Activated T-helper 1 cell treated with anti-CD3 and anti-CD28 coated beads, Interleukin-2, amount 50 U/mL, for 16 hours (primary cell): ENCODE measurements at regions not wholly inside any gene's neighbourhood (a gene's known extent, or its start where the extent isn't known, plus 50 kb on each side); places are given as distances from the start of the nearest gene placed in this dataset.

Experiments
- DNase-seq, 2 donors: peaks; one replicate each; pipeline ENCODE4 v3.0.0-alpha.2; 2020; ENCODE audit warnings: low read depth in 1 of 2, low spot score in 1 of 2

DNA sequence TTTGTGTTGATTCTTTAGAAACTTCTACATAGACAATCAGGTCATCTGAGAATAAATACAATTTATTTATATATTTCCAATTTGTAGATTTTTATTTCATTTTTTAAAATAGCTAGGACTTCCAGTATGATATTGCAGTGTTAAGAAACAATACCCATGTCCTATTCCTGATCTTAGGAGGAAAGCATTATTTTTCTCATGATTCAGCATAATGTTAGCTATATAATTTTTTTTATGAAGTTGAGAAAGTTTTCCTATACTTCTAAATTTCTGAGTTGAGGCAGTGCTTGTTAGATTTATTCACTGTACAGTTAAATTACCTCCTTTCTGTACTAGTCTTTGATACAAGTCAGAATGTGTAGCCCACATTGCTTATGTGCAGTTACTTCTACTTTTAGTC, 595.7 kb upstream of the HS6ST1 start:
- no peak for DNase-seq

DNA sequence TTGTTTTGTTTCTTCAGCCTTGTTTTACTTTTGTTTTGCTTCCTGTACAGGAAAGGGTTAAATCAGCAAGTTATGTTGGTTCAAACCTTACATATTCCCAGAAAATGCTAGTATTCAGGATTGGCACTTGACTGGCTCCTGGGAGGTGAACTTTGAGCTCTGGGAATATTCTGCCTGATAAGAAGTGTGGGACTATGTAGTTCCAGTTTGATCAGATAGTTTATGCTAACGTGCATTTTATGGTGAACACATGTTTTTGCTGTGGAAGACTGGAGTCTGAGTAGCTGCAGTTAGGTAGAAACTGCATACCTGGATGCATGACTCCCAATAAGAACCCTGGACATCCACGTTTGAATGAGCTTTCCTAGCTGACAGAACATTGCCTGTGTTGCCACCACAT, 603.1 kb upstream of the HS6ST1 start:
- no peak for DNase-seq

DNA sequence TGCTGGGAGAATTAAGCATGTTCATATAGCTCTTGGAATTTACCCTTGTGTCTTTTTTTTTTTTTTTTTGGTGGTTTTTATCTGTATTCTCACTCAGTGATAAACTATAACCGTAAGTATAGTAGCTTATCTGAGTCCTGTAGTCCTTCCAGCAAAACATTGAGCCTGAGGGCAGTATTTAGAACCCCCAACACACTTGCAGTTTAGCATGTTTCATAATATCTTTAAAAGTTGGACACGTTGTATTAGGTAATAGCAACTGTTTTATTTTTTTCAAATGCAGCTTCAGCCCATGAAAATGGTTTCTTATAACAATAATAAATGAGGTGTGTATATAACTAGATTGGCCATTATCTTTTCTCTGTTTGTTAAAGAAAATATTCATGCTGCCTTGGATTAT, 603.5 kb upstream of the HS6ST1 start:
- no peak for DNase-seq

DNA sequence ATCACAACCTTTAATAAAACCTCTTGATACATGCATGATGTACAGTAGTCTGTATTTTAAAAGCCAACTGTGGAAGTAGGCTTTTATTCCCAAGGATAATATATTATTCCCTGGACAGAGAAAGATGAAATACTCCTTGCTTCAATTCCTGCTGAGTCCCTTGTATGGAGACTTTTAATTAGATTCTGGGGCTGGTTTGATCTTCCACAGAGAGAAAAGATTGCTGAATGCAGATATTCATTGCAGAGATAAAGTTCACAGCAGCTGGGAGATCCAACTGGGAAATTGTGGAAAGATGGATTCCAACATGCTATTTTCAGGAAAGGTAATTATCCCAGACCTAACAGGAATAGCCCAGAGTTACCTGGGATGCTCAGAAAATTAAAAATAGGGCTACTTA, 607.0 kb upstream of the HS6ST1 start:
- no peak for DNase-seq

DNA sequence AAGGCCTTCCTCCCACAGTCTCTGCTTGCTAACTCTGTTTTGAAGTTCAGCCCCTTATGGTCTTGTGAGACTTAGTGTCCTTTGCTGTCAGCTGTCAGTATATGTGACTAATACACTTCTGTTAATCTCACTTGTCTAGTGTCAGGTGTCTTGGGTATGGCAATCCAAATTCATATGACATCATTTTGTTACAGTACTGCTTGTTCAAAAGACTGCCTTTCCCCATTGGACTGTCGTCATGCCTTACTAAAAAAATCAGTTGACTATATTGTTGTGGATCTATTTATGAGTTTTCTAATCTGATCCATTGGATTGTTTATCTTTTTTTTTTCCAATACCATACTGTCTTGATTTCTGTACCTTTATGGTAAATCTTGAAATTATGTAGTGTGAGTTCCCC, 611.4 kb upstream of the HS6ST1 start:
- DNase-seq, result no peak

DNA sequence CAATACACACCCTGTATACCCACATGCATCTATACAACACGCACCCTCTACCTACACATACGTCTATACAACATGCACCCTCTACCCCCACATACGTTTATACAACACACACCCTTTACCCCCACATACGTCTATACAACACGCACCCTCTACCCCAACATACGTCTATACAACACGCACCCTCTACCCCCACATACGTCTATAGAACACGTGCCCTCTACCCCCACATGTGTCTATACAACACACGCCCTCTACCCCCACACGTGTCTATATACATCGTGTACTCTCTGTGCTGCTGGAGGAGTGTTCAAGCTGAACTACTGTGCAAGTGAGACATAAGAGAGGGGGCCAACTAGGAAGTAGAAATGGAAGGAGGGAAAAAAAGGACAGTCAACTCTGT, 621.7 kb upstream of the HS6ST1 start:
- no peak for DNase-seq

DNA sequence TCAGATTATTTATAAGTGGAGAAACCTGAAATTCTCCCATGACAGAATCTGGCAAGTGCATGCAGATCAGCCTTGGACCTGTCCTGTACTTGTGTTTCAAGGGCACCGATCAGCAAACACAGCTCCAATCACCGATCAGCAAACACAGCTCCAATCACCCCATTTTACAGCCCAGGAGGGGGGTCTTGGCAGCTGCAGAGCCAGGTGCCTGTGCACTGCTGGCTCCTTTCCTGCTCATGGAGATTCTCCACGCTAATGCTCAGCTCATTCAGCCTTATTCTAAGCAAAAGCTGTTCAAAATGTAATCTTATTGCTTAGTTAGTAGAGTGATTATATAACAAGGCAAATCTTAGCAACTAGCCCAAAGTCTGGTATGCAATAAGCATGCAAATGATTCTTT, 623.1 kb upstream of the HS6ST1 start:
- DNase-seq, result no peak

DNA sequence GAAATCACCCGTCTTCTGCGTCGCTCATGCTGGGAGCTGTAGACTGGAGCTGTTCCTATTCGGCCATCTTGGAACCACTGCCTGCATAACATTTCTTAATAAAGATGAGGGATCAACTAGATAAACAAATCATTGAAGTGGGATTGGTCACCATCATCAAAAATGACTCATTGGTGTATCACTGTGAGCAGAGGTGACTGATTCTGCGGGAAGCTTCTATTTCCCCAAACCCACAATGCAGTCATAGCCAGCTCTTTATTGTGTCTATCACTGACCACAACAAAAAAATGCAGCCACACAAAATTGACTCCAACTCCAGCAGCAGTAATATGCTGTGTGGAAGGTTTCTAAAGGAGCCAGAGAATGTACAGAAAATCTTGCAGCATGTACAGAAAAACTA, 630.7 kb upstream of the HS6ST1 start:
- no peak for DNase-seq

DNA sequence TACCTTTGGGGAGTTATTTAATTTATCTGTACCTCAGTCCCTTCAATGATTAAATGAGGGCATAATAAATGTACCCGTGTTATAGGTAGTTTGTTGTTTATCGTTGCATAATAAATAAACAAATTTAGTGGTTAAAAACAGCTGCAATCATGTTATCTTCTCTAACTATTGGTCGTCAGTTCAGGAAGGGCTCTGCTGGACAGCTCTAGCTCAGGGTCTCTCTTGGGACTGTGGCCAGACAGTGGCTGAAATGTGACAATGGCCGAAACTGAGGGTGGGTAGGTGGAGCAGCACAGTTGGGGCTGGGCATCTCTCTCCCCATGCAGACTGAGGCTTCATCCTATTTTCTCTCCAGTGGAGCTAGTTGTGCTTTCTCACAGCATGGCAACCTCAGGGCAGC, 632.1 kb upstream of the HS6ST1 start:
- no peak for DNase-seq

DNA sequence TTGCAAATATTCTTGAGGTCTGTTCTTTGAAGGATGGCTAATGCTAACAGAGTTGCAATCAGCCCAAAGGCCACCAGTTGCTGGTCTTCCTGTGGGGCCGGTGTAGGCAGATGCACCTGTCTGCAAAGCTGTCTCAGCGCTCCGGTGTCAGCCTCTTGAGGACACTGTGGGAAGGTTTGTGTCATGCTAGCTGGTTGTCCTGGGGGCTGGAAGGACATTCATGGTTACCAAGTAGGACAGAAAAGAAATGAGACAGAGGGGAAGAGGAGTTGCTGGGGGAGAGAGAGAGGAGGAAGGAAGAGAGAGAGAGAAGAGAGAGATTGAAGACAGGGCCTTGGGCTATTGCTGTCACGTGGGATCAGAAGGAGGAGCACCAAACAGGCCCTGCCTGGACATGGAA, 639.6 kb upstream of the HS6ST1 start:
- DNase-seq, result no peak

DNA sequence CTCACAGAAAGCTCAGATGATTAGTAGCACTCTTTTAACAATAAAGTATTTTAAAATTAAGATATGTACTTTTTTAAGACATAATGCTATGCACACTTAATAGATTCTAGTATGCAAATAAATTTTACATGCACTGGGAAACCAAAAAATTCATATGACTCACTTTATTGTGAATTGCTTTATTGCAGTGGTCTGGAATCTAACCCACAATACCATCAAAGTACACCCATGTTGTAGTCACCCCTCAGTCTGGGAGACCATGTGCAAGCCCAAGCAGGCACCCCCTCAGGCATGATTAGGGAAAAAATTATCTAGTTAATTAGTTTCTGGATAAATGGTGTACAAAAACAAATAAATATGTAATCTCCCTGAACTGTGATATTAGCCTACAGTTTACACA, 649.0 kb upstream of the HS6ST1 start:
- DNase-seq, result no peak

DNA sequence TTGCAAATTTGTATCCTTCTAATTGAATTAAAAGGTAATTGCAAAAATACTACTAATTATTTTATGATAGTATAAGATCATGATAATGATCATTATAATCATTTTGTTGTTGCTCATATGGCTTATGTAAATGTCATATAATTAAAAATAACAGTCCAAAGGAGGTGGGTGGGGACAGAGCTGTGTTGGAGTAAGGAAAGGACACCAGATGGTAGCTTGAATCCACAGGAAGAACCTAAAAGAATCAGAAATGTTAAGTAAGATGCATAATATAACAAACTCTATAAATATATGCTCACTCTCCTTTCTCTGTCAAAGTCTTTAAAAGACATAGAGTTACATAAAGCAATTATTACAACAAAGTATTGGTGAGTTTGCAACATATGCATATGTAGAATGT, 650.7 kb upstream of the HS6ST1 start:
- no peak for DNase-seq

DNA sequence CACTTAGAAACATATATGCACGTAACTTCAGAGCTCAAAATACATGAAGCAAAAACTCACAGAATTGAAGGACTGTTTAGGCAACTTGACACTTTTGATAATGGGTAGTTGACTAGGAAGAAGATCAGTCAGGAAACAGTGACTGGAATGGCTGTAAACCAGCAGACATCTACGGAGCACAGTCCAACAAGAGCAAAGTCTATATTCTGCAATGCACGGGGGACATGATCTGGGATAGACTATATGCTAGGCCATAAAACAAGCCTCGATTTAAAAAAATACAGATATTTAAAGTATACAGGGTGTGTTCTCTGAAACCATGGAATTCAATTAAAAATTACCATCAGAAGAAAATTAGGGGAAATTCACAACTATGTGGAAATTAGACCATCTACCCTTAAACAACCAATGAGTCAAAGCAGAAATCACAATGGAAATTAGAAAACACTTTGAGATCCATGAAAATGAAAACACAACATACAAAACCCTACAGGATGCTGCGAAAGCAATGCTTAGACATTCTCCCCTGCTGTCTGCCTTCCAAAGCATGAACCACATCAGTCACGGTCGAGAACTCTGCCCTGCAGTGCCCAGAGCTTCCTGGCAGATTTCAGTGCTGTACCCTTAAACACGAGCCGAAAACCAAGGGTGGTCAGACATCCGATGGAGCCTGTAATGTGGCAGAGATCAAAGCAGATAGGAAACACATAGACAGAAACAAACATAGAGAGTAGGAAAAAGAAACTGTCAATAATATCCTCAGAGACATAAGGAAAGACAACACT, 651.9 kb upstream of the HS6ST1 start:
- no peak for DNase-seq

DNA sequence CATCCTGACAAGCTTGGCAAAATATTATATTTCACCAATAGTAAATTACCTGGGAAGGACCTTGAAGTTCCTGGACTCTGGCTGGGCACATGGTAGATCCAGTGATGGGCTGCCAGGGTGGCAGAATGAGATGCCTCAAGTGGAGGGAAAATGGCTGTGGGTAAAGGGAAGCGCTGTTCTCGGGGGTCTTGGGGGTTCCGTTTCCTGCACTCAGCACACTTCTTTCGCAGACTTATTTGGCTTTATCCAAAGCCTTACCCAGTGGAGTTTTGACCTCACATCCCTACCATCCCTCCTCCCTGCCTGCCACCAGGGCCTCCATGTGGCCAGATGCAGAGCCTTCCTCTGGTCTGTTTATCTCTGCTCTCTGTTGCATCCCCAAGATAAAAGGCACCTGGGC, 654.9 kb upstream of the HS6ST1 start:
- no peak for DNase-seq

DNA sequence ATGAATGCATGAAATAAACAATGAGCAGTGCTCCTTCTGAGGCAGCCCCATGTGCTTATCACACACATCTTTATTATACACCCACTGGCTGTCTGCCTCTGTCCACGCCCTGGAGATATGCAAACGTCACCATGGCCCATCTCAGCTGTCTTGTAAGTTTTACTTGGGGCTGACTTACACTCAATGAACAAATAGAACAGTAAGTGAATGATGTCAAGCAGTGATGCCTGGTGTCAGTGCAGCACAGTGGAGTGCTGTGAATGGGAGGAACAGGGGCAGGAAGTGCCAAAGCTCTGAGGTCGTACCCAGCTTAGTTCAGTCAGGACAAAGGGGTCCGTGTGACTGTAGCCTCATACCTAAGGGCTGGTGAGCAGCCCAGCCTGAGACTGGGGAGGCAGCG, 659.5 kb upstream of the HS6ST1 start:
- DNase-seq, result no peak

DNA sequence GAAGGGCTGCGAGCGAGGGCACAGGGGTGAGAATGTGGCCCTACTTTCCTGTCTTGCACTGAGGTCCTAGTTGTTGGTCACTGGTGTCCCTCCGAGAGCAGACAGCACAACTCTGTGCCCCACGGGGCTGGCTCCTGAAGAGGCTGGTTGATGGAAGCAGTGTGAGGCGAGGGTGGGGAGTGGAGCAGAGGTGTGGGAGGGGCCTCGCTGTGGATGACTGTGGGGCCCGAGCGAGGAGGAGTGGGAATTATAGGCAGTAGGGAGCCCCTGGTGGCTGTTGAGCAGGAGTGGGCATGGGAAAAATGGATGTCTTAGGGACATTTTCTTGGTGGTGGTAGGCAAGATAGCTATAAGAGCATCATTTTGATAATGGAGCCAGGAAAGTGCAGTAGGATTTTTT, 660.5 kb upstream of the HS6ST1 start:
- no peak for DNase-seq

DNA sequence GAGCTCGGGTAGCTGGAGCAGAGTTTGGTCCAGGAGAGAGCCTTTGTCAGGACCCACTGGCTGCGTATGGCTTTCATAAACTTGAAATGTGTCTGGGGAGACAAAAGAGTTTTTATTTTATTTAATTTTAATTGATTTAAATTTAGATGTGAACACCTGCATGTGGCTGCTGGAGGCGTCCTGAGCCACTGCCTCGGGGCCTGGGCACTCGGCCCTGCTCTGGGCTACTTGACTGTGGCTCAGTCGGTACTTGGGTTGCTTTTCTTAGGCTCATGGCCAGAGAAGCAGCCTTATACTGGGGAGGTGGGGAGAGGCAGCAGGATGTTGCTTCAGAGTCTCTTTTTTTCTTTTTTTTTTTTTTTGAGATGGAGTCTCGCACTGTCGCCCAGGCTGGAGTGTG, 661.8 kb upstream of the HS6ST1 start:
- DNase-seq, result no peak

DNA sequence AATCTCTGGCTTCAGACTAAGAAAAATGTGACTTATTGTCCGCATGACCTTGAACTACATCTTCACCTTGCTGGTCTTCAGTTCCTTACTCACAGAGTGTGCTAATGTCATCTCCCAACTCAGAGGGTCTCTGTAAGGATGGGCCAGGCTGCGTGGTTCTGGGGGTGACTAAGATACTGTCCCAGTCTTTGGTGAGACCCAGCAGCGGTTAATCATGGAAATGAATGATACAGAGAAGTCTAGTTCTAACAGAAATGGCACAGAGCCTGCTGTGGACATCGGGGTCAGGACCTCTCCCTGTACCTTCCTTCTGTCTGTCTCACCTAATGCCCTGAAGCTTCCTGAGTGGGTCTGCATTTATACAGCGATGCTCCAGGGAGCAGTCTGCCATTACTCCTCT, 662.7 kb upstream of the HS6ST1 start:
- no peak for DNase-seq

DNA sequence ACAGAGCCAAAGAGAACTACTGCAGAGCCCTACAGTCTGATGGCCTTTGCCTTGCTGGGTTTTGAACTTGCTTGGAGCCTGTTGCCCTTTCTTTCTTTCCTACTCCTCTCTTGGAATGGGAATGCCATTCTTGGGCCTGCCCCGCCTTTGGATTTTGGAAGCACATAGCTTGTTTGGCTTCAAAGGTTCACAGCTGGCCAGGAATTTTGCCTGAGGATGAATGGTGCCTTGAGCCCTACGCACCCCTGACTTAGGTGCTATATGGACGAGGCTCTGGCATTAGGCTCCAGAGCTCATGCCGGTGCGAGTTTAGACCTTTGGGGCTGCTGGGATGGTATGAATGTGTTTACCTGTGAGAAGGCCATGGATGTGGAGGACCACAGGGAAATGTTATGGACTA, 663.3 kb upstream of the HS6ST1 start:
- no peak for DNase-seq

DNA sequence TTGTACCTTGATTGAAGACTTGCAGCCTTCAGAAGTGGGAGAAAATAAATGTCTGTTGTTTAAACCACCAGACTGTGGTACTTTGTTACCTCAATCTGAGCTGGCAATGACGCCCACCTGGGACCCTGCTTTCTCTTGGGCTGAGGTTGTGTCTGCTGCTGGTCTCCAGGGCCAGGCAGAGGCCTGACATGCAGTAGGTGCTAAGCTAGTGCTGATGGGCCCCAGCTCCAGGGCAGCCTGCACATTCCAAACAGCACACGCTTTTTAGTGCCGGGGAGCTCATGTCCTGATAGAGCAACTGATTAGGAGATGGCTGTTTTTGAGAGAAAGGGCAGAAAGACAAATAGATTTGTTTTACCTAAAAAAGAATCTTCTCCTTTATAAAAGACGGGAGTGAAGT, 664.0 kb upstream of the HS6ST1 start:
- no peak for DNase-seq

DNA sequence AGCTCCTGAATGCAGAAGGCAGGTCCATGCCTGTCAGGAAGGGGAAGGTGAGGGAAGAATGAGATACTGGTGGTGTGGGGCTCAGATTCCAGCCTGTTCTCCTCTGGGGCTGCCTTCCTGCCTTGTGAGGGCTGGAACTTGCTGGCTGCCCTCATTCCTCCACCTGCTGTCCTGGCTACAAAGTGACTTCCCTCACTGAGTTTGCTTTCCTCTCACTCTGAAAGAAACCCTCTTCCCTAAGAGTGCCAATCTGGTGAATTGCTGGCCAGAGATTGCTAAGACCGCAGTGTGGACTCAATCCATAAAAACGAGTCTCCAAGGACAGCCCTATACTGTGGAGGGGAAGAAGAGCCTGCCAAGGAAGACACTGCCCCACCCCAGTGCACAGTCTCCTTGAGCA, 664.4 kb upstream of the HS6ST1 start:
- DNase-seq, result no peak

DNA sequence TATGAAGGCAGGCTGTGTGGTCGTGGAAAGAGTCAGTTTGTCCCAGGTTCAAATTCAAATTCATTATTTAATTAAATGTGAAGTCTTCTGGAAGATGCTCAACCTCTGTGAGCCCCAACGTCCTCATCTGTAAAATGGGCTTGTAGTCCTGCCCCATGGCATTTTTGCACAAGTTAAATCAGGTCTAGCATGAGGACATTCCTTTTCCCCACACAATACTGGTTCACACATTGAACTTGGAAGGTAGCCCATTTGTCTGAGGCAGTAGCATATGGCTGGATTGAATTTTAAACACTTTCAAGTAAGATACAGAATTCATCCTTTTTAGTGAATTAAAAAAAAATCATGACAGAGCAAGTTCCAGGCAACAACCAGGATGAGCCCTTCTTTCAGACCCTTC, 665.4 kb upstream of the HS6ST1 start:
- DNase-seq, result no peak

DNA sequence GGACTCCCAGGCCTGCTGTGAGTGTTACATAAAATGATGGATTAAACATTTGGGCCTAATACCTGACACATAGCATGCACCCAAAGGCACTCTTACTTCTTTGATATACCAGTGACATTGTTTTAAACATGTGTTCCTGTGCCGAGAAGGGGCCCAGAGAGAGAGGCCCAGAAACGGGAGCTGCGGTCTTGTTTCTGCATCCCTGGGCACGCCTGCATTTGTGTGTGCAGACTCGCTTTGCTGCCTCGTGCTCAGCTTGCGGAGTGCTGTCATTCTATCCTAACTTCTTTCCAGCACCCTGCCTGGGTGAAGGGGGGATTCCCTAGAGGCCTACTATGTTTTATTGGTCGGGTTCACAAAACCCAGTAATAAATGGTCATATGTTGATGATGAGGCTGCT, 666.2 kb upstream of the HS6ST1 start:
- DNase-seq, result no peak
